Sigmoid colon (tissue), 4 donors: ENCODE measurements at regions not wholly inside any gene's neighbourhood (a gene's known extent, or its start where the extent isn't known, plus 50 kb on each side); places are given as distances from the start of the nearest gene placed in this dataset.
"Not testable (repeated sequence)": the region's sequence is repeated elsewhere in the genome, so short reads cannot be mapped to it uniquely, and the experiment has no call there.

ENCODE experiments used
- CTCF ChIP-seq, 4 experiments: fragments of 450-650 bp in 3 of 4; fragments of 200-600 bp in 1 of 4; IDR thresholded peaks; one replicate each; pipeline ENCODE4 v1.5.1; 2016 to 2019; ENCODE audit warnings: antibody characterized with exemption in 4 of 4, mild to moderate bottlenecking in 3 of 4, moderate library complexity in 2 of 4
- POLR2A ChIP-seq, 2 donors: fragments of 450-650 bp; IDR thresholded peaks; one replicate each; pipeline ENCODE4 v1.6.1; 2016; ENCODE audit warnings: antibody characterized with exemption in 2 of 2, mild to moderate bottlenecking in 2 of 2, moderate library complexity in 2 of 2
- POLR2AphosphoS5 ChIP-seq, 4 donors: sonication (generic); formaldehyde crosslinking; IDR thresholded peaks; one replicate each; pipeline ENCODE4 v1.6.1; 2017; ENCODE audit warnings: antibody characterized with exemption in 4 of 4

- TF ChIP-seq POLR2AphosphoS5, CTCF, POLR2A (IDR thresholded peaks at IDR 0.05): not testable (repeated sequence)
These were observed 476.5 kb upstream of the DDX18 start for GRCh38 chr2:117337981-117338380.
